GM19452 (cell line): ENCODE measurements at regions not wholly inside any gene's neighbourhood (a gene's known extent, or its start where the extent isn't known, plus 50 kb on each side); places are given as distances from the start of the nearest gene placed in this dataset.
"Not testable (repeated sequence)": the region's sequence is repeated elsewhere in the genome, so short reads cannot be mapped to it uniquely, and the experiment has no call there.

Experiments
- ATAC-seq: cut with Tn5 transposase; IDR thresholded peaks from one replicate; pipeline ENCODE4 v1.9.1; 2021; ENCODE audit not compliant: unreplicated experiment

- ATAC-seq = no peak
Observed at GRCh38 chr21:16113052-16113715, 383.4 kb downstream of the USP25 start.

GRCh38 chr21:16115461-16115860 is 385.7 kb downstream of the USP25 start:
- ATAC-seq = no peak

GRCh38 chr21:16116069-16116468 is 386.3 kb downstream of the USP25 start:
- ATAC-seq = no peak

GRCh38 chr21:16116798-16117197 is 387.0 kb downstream of the USP25 start:
- no peak for ATAC-seq

- no peak for ATAC-seq
Observed at GRCh38 chr21:16117331-16117730, 387.5 kb downstream of the USP25 start.

GRCh38 chr21:16117851-16118590 is 388.2 kb downstream of the USP25 start:
- ATAC-seq = no peak

GRCh38 chr21:16124378-16125138 is 394.8 kb downstream of the USP25 start:
- no peak for ATAC-seq

- no peak for ATAC-seq
Observed at GRCh38 chr21:16125274-16125673, 395.5 kb downstream of the USP25 start.

- ATAC-seq = not testable (repeated sequence)
Observed at GRCh38 chr21:16132453-16132852, 402.7 kb downstream of the USP25 start.

GRCh38 chr21:16133248-16133647 is 403.5 kb downstream of the USP25 start:
- no peak for ATAC-seq

- no peak for ATAC-seq
Observed at GRCh38 chr21:16134134-16134533, 404.4 kb downstream of the USP25 start.

- ATAC-seq = no peak
Observed at GRCh38 chr21:16137106-16137505, 407.3 kb downstream of the USP25 start.

- ATAC-seq = no peak
Observed at GRCh38 chr21:16145052-16145451, 415.3 kb downstream of the USP25 start.

- ATAC-seq = no peak
Observed at GRCh38 chr21:16145479-16145878, 415.7 kb downstream of the USP25 start.

GRCh38 chr21:16154321-16154720 is 424.5 kb downstream of the USP25 start:
- ATAC-seq = no peak

- ATAC-seq = no peak
Observed at GRCh38 chr21:16154951-16155635, 425.3 kb downstream of the USP25 start.

GRCh38 chr21:16156841-16157489 is 427.2 kb downstream of the USP25 start:
- no peak for ATAC-seq

- no peak for ATAC-seq
Observed at GRCh38 chr21:16159213-16159970, 429.6 kb downstream of the USP25 start.

GRCh38 chr21:16159971-16160350 is 430.2 kb downstream of the USP25 start:
- ATAC-seq = no peak

GRCh38 chr21:16162953-16163352 is 433.2 kb downstream of the USP25 start:
- ATAC-seq = no peak
